SK-N-SH (cell line): ENCODE measurements at regions not wholly inside any gene's neighbourhood (a gene's known extent, or its start where the extent isn't known, plus 50 kb on each side); places are given as distances from the start of the nearest gene placed in this dataset.

ENCODE experiments used
- CTCF ChIA-PET: fragments of 300-600, 350-600 bp; formaldehyde crosslinking; extraction: SDS; loops from one replicate; lab custom pipeline; 2021; lab: Yijun Ruan, JAX
- POLR2A ChIA-PET: fragments of 350-600 bp; sonication (Branson Sonifier 250); formaldehyde crosslinking; extraction: SDS; loops from one replicate; lab custom pipeline; 2020; ENCODE audit warnings: antibody characterized with exemption, inconsistent platforms; lab: Yijun Ruan, JAX
- DNase-seq: peaks from one replicate; pipeline ENCODE4 v3.0.0; 2012
- H2AFZ ChIP-seq: fragments of 200-600 bp; sonication (generic); 2 replicates; pipeline ENCODE4 v1.8.1; 2016; ENCODE audit warnings: antibody characterized with exemption, mild to moderate bottlenecking, low read depth
- H3F3A ChIP-seq: fragments of 200-600 bp; sonication (generic); replicated peaks from 2 replicates; pipeline ENCODE3; 2016; ENCODE audit warnings: antibody characterized with exemption, mild to moderate bottlenecking; ENCODE audit not compliant: insufficient read depth
- H3K27ac ChIP-seq, 2 experiments: fragments of 200-500 bp in 1 of 2; fragments of 200-600 bp in 1 of 2; sonication (Bioruptor generic) in 1 of 2; sonication (generic), shearing (Covaris generic) in 1 of 2; 2 replicates each; pipeline versions ENCODE4 v1.5.1 to v1.6.1; 2014 to 2016; ENCODE audit warnings: low read depth in 2 of 2, inconsistent platforms in 1 of 2, low read length in 1 of 2, mild to moderate bottlenecking in 1 of 2, mixed read lengths in 1 of 2
- H3K27me3 ChIP-seq: fragments of 200-600 bp; sonication (generic), shearing (Covaris generic); 2 replicates; pipeline ENCODE4 v1.6.1; 2016; ENCODE audit warnings: mixed run types; ENCODE audit not compliant: insufficient read depth
- H3K36me3 ChIP-seq, 2 experiments: fragments of 200-500 bp in 1 of 2; fragments of 200-600 bp in 1 of 2; sonication (Bioruptor generic) in 1 of 2; sonication (generic) in 1 of 2; replicated peaks in 1 of 2; 2 replicates each; pipeline versions ENCODE3 to v1.5.1; 2014 to 2016; ENCODE audit warnings: low read length in 1 of 2, mild to moderate bottlenecking in 1 of 2; ENCODE audit not compliant: insufficient read depth in 2 of 2, control insufficient read depth in 1 of 2
- H3K4me1 ChIP-seq, 2 experiments: fragments of 200-500 bp in 1 of 2; fragments of 200-600 bp in 1 of 2; sonication (Bioruptor generic) in 1 of 2; sonication (generic), shearing (Covaris generic) in 1 of 2; 2 replicates each; pipeline versions ENCODE4 v1.5.1 to v1.6.1; 2014 to 2016; ENCODE audit warnings: low read depth in 1 of 2, low read length in 1 of 2, mixed run types in 1 of 2; ENCODE audit not compliant: insufficient read depth in 2 of 2, control insufficient read depth in 1 of 2
- H3K4me2 ChIP-seq: fragments of 200-600 bp; sonication (generic), shearing (Covaris generic); 2 replicates; pipeline ENCODE4 v1.6.1; 2017; ENCODE audit warnings: mixed run types
- H3K4me3 ChIP-seq, 2 experiments: fragments of 200-500 bp in 1 of 2; fragments of 200-600 bp in 1 of 2; sonication (Bioruptor generic) in 1 of 2; sonication (generic), shearing (Covaris generic) in 1 of 2; 2 replicates each; pipeline versions ENCODE4 v1.5.1 to v1.8.1; 2014 to 2016; ENCODE audit warnings: low read depth in 2 of 2, inconsistent platforms in 1 of 2, low read length in 1 of 2, mild to moderate bottlenecking in 1 of 2, mixed read lengths in 1 of 2, moderate library complexity in 1 of 2
- H3K79me2 ChIP-seq: fragments of 200-600 bp; sonication (generic); 2 replicates; pipeline ENCODE4 v1.8.1; 2017; ENCODE audit warnings: mild to moderate bottlenecking; ENCODE audit not compliant: insufficient read depth
- H3K9ac ChIP-seq: fragments of 200-600 bp; sonication (generic); 2 replicates; pipeline ENCODE4 v1.6.1; 2017; ENCODE audit warnings: mixed run types
- H3K9me2 ChIP-seq: fragments of 200-600 bp; sonication (generic); 2 replicates; pipeline ENCODE4 v1.6.1; 2017; ENCODE audit warnings: mixed run types
- H3K9me3 ChIP-seq: fragments of 200-600 bp; sonication (generic); 2 replicates; pipeline ENCODE4 v1.6.1; 2017; ENCODE audit warnings: mixed run types, mild to moderate bottlenecking, moderate library complexity
- H4K20me1 ChIP-seq: fragments of 200-600 bp; sonication (generic); 2 replicates; pipeline ENCODE4 v1.6.1; 2017; ENCODE audit warnings: mild to moderate bottlenecking, mixed run types; ENCODE audit not compliant: insufficient read depth
- CHD2 ChIP-seq: fragments of 150-350 bp; IDR thresholded peaks from 2 replicates; pipeline ENCODE4 v1.6.1; 2018; ENCODE audit warnings: low read length; ENCODE audit not compliant: partially characterized antibody
- ELF1 ChIP-seq: IDR thresholded peaks from 2 replicates; pipeline ENCODE4 v1.4.0; 2012
- EP300 ChIP-seq, 2 experiments: IDR thresholded peaks; 2 replicates each; pipeline versions ENCODE4 v1.4.0 to v1.6.1; 2012; ENCODE audit warnings: borderline replicate concordance in 1 of 2, low read depth in 1 of 2, low read length in 1 of 2
- EZH2phosphoT487 ChIP-seq: fragments of 200-600 bp; sonication (generic); IDR thresholded peaks from 2 replicates; pipeline ENCODE4 v1.6.1; 2017; ENCODE audit warnings: low read depth, mixed run types, mild to moderate bottlenecking, antibody characterized with exemption, moderate library complexity, borderline replicate concordance
- FOXM1 ChIP-seq: IDR thresholded peaks from 2 replicates; pipeline ENCODE4 v1.4.0; 2012; ENCODE audit warnings: low read depth, mild to moderate bottlenecking
- JUND ChIP-seq: IDR thresholded peaks from 2 replicates; pipeline ENCODE4 v1.4.0; 2012
- MXI1 ChIP-seq: IDR thresholded peaks from 2 replicates; pipeline ENCODE4 v1.6.1; 2012; ENCODE audit warnings: mild to moderate bottlenecking, low read depth, low read length, improper control_type of control experiment
- NFIC ChIP-seq: IDR thresholded peaks from 2 replicates; pipeline ENCODE4 v1.4.0; 2012; ENCODE audit warnings: borderline replicate concordance
- POLR2AphosphoS5 ChIP-seq: IDR thresholded peaks from 2 replicates; pipeline ENCODE4 v1.6.1; 2012; ENCODE audit warnings: low read depth, low read length
- RFX5 ChIP-seq: IDR thresholded peaks from 2 replicates; pipeline ENCODE4 v1.6.1; 2012; ENCODE audit warnings: mild to moderate bottlenecking, improper control_type of control experiment, low read length
- RXRA ChIP-seq: IDR thresholded peaks from 2 replicates; pipeline ENCODE4 v1.4.0; 2012; ENCODE audit warnings: low read depth, mild to moderate bottlenecking, borderline replicate concordance
- SIN3A ChIP-seq: IDR thresholded peaks from 2 replicates; pipeline ENCODE4 v1.6.1; 2012; ENCODE audit warnings: low read depth, mild to moderate bottlenecking, low read length, moderate library complexity, borderline replicate concordance
- SMC3 ChIP-seq: IDR thresholded peaks from 2 replicates; pipeline ENCODE4 v1.6.1; 2012; ENCODE audit warnings: low read depth, low read length, improper control_type of control experiment
- TAF1 ChIP-seq: IDR thresholded peaks from 2 replicates; pipeline ENCODE4 v1.6.1; 2012; ENCODE audit warnings: low read depth, mild to moderate bottlenecking, low read length, moderate library complexity, borderline replicate concordance
- TEAD4 ChIP-seq: IDR thresholded peaks from 2 replicates; pipeline ENCODE4 v1.4.0; 2012; ENCODE audit warnings: mild to moderate bottlenecking, borderline replicate concordance; ENCODE audit not compliant: insufficient read depth
- USF1 ChIP-seq: IDR thresholded peaks from 2 replicates; pipeline ENCODE4 v1.4.0; 2012; ENCODE audit warnings: low read depth, borderline replicate concordance
- WGBS: methylation state at CpG from one replicate; pipeline ENCODE4 v1.1.6; 2017; ENCODE audit warnings: low lambda C conversion rate; 5-methylcytosine and 5-hydroxymethylcytosine counted together
- TF ChIP-seq, protein P1 (sequence below): IDR thresholded peaks from 2 replicates; pipeline ENCODE4; 2012
- TF ChIP-seq, protein P2 (sequence below): fragments of 200-600 bp; sonication (generic); IDR thresholded peaks from 2 replicates; pipeline ENCODE4 v1.6.1; 2017; ENCODE audit warnings: antibody characterized with exemption, mild to moderate bottlenecking, moderate library complexity
- TF ChIP-seq, protein P3 (sequence below): fragments of 150-350 bp; IDR thresholded peaks from 2 replicates; pipeline ENCODE4 v1.6.1; 2016; ENCODE audit warnings: mild to moderate bottlenecking, low read depth, low read length

DNA sequence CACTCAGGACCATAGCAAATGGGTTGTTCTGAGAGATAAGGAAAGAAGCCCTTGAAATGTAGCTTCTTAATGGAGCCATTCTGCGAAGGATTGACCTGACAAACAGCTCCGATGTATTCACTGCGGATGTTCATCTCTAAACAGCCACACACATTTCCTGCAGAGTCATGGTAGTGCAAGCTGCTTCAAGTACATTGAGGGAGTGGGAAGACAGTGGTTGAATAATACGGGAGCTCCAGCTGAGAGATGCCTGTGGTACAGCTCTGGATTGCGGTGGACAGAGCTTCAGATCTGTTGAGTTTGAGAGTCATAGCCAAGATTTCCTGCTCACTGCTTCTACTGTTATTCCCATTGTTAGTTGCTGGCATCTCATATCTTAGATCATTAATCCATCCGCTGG is 86.6 kb downstream of the ZBTB18 start:
- H3K4me1 ChIP-seq: no peaks in the 10 kb centered on the region
- TF ChIP-seq EP300 (IDR thresholded peaks at IDR 0.05; ENCODE audit: borderline replicate concordance in 1 of 2, low read depth in 1 of 2, low read length in 1 of 2) (no peak), ELF1 (no peak), SMC3 (no peak), RXRA (no peak), SIN3A (no peak), MXI1 (no peak), JUND (no peak), USF1 (no peak), POLR2AphosphoS5 (no peak), TAF1 (no peak), RFX5 (no peak), FOXM1 (no peak), NFIC (no peak), TEAD4 (no peak)
- TF ChIP-seq, protein P1, sequence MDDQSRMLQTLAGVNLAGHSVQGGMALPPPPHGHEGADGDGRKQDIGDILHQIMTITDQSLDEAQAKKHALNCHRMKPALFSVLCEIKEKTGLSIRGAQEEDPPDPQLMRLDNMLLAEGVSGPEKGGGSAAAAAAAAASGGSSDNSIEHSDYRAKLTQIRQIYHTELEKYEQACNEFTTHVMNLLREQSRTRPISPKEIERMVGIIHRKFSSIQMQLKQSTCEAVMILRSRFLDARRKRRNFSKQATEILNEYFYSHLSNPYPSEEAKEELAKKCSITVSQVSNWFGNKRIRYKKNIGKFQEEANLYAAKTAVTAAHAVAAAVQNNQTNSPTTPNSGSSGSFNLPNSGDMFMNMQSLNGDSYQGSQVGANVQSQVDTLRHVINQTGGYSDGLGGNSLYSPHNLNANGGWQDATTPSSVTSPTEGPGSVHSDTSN: no peak
- TF ChIP-seq, protein P2, sequence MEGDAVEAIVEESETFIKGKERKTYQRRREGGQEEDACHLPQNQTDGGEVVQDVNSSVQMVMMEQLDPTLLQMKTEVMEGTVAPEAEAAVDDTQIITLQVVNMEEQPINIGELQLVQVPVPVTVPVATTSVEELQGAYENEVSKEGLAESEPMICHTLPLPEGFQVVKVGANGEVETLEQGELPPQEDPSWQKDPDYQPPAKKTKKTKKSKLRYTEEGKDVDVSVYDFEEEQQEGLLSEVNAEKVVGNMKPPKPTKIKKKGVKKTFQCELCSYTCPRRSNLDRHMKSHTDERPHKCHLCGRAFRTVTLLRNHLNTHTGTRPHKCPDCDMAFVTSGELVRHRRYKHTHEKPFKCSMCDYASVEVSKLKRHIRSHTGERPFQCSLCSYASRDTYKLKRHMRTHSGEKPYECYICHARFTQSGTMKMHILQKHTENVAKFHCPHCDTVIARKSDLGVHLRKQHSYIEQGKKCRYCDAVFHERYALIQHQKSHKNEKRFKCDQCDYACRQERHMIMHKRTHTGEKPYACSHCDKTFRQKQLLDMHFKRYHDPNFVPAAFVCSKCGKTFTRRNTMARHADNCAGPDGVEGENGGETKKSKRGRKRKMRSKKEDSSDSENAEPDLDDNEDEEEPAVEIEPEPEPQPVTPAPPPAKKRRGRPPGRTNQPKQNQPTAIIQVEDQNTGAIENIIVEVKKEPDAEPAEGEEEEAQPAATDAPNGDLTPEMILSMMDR: no peak
- H3F3A ChIP-seq: no peaks in the 10 kb centered on the region
- no peaks in the 10 kb centered on the region for H3K79me2 ChIP-seq
- no peak for DNase-seq
- H3K27ac ChIP-seq: no peak overlapping the region
- no peak overlapping the region for H3K9ac ChIP-seq
- no peaks in the 10 kb centered on the region for H3K27me3 ChIP-seq
- CTCF ChIA-PET: no interaction called here
- H3K4me3 ChIP-seq: no peak overlapping the region
- H3K9me2 ChIP-seq: no peaks in the 10 kb centered on the region
- no peaks in the 10 kb centered on the region for H3K36me3 ChIP-seq
- H4K20me1 ChIP-seq: no peaks in the 10 kb centered on the region
- no peaks in the 10 kb centered on the region for H3K9me3 ChIP-seq
- H2AFZ ChIP-seq: no peak overlapping the region
- 93% methylated on average over 6 of the region's 6 CpGs for WGBS
- POLR2A ChIA-PET: no interaction called here
- no peak overlapping the region for H3K4me2 ChIP-seq

GRCh38 chr1:244138399-244138798 is 87.3 kb downstream of the ZBTB18 start:
- Histone ChIP-seq H3K36me3 (no peaks in the 10 kb centered on the region), H3K4me2 (no peak overlapping the region), H3K9ac (no peak overlapping the region), H3K4me3 (no peak overlapping the region), H3K9me3 (no peaks in the 10 kb centered on the region), H4K20me1 (no peaks in the 10 kb centered on the region), H2AFZ (no peak overlapping the region), H3K4me1 (no peaks in the 10 kb centered on the region), H3F3A (no peaks in the 10 kb centered on the region), H3K79me2 (no peaks in the 10 kb centered on the region), H3K9me2 (no peaks in the 10 kb centered on the region), H3K27me3 (no peaks in the 10 kb centered on the region), H3K27ac (no peak overlapping the region)
- ChIA-PET POLR2A (no interaction called here), CTCF (interaction anchor here (1.2 kb wide), 1 partner anchor 12 kb away, joined by 3 read pairs; no protein-coding TSS in a partner anchor)
- 85% methylated on average over 7 of the region's 7 CpGs for WGBS
- DNase-seq: no peak
- TF ChIP-seq, protein P2: no peak
- TF ChIP-seq MXI1 (no peak), CHD2 (no peak), EZH2phosphoT487 (no peak), TEAD4 (no peak), EP300 (IDR thresholded peaks at IDR 0.05; ENCODE audit: borderline replicate concordance in 1 of 2, low read depth in 1 of 2, low read length in 1 of 2) (no peak), ELF1 (no peak), TAF1 (no peak), NFIC (no peak), POLR2AphosphoS5 (no peak)
- TF ChIP-seq, protein P1: no peak
- TF ChIP-seq, protein P3, sequence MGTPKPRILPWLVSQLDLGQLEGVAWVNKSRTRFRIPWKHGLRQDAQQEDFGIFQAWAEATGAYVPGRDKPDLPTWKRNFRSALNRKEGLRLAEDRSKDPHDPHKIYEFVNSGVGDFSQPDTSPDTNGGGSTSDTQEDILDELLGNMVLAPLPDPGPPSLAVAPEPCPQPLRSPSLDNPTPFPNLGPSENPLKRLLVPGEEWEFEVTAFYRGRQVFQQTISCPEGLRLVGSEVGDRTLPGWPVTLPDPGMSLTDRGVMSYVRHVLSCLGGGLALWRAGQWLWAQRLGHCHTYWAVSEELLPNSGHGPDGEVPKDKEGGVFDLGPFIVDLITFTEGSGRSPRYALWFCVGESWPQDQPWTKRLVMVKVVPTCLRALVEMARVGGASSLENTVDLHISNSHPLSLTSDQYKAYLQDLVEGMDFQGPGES: no peak
